K562 (cell line): ENCODE measurements at regions not wholly inside any gene's neighbourhood (a gene's known extent, or its start where the extent isn't known, plus 50 kb on each side); places are given as distances from the start of the nearest gene placed in this dataset.

Source experiments
- ATAC-seq: fragments of 200-7000 bp; cut with Tn5 transposase; 3 replicates; pipeline ENCODE4 v1.9.1; 2020; ENCODE audit warnings: moderate library complexity
- BruUV-seq: library from RNA; stranded (reverse); fragments of 400-500 nt; replicated peaks from 2 replicates; lab custom pipeline; 2021; lab: Mats Ljungman, UMichigan
- CTCF ChIA-PET: fragments of 300-600 bp; formaldehyde crosslinking; extraction: SDS; loops from one replicate; lab custom pipeline; 2021; ENCODE audit warnings: low intra/inter-chr PET ratio; lab: Yijun Ruan, JAX
- POLR2A ChIA-PET: fragments of 300-600, 350-650 bp; sonication (Branson Sonifier 250); formaldehyde crosslinking; extraction: SDS; loops from one replicate; lab custom pipeline; 2021; ENCODE audit warnings: antibody characterized with exemption, inconsistent platforms; lab: Yijun Ruan, JAX
- DNase-seq, 4 experiments: peaks; one replicate each; pipeline versions ENCODE4 v3.0.0 to v3.0.0-alpha.2; 2011 to 2018; ENCODE audit warnings: low spot score in 3 of 4, mixed read lengths in 3 of 4; ENCODE audit errors: extremely low read depth in 1 of 4
- FAIRE-seq: peaks from 2 replicates; lab custom pipeline; 2011; peaks lifted over from hg19 to GRCh38; lab: Jason Lieb, UNC
- H2AFZ ChIP-seq: 2 replicates; pipeline ENCODE4 v1.6.0; 2011; ENCODE audit warnings: low read depth, low read length, control low read depth, inconsistent platforms
- H3K27ac ChIP-seq: fragments of 200-600 bp; 3 replicates; pipeline ENCODE4 v1.8.0; 2011; ENCODE audit warnings: low read depth, mild to moderate bottlenecking, control low read depth, inconsistent platforms, low read length, moderate library complexity, mixed read lengths; ENCODE audit errors: extremely low read depth
- H3K27me3 ChIP-seq, 2 experiments: fragments of 300-600 bp in 1 of 2; 2 replicates in 1 of 2; 3 replicates in 1 of 2; pipeline versions ENCODE4 v1.6.0 to v1.8.0; 2011; ENCODE audit warnings: inconsistent platforms in 2 of 2, low read length in 2 of 2, mild to moderate bottlenecking in 1 of 2, mixed read lengths in 1 of 2, moderate library complexity in 1 of 2; ENCODE audit not compliant: control insufficient read depth in 2 of 2, insufficient read depth in 2 of 2
- H3K36me3 ChIP-seq: fragments of 300-600 bp; 3 replicates; pipeline ENCODE4 v1.8.0; 2011; ENCODE audit warnings: mild to moderate bottlenecking, low read length, inconsistent platforms; ENCODE audit not compliant: control insufficient read depth, insufficient read depth
- H3K4me1 ChIP-seq, 2 experiments: fragments of 200-600 bp in 1 of 2; replicated peaks in 1 of 2; 2 replicates in 1 of 2; 3 replicates in 1 of 2; pipeline versions ENCODE4 v1.5.1 to v1.8.0; 2011; ENCODE audit warnings: inconsistent platforms in 2 of 2, low read length in 2 of 2, mild to moderate bottlenecking in 1 of 2, mixed read lengths in 1 of 2, moderate library complexity in 1 of 2; ENCODE audit not compliant: control insufficient read depth in 2 of 2, insufficient read depth in 2 of 2
- H3K4me2 ChIP-seq: 2 replicates; pipeline ENCODE4 v1.6.1; 2011; ENCODE audit warnings: low read length, control low read depth, inconsistent platforms, mixed read lengths; ENCODE audit not compliant: insufficient read depth
- H3K4me3 ChIP-seq: fragments of 200-600 bp; sonication (generic), shearing (Covaris generic); 2 replicates; pipeline ENCODE4 v1.5.1; 2016; ENCODE audit warnings: control low read depth, inconsistent platforms
- H3K79me2 ChIP-seq: fragments of 200-600 bp; 3 replicates; pipeline ENCODE4 v1.8.0; 2011; ENCODE audit warnings: low read length, inconsistent platforms; ENCODE audit not compliant: control insufficient read depth, insufficient read depth
- H3K9ac ChIP-seq, 2 experiments: 2 replicates each; pipeline versions ENCODE4 v1.6.0 to v1.6.1; 2011; ENCODE audit warnings: low read depth in 2 of 2, low read length in 2 of 2, control low read depth in 1 of 2, inconsistent platforms in 1 of 2, mild to moderate bottlenecking in 1 of 2, mixed read lengths in 1 of 2; ENCODE audit not compliant: insufficient read depth in 1 of 2
- H3K9me1 ChIP-seq: one replicate; pipeline ENCODE4 v1.6.0; 2011; ENCODE audit warnings: inconsistent platforms, mild to moderate bottlenecking, low read length, moderate library complexity; ENCODE audit not compliant: control insufficient read depth, insufficient read depth
- H3K9me3 ChIP-seq: replicated peaks from 2 replicates; pipeline ENCODE4 v1.5.1; 2011; ENCODE audit warnings: low read depth, low read length, inconsistent platforms; ENCODE audit not compliant: control insufficient read depth, insufficient read depth
- H4K20me1 ChIP-seq: replicated peaks from 2 replicates; pipeline ENCODE4 v1.6.1; 2011; ENCODE audit warnings: low read length, inconsistent platforms, mixed read lengths; ENCODE audit not compliant: control insufficient read depth, insufficient read depth
- GTF2E2 ChIP-seq: fragments of 200-800 bp; sonication (Bioruptor generic); IDR thresholded peaks from 2 replicates; pipeline ENCODE4 v1.6.1; 2016; ENCODE audit warnings: missing genetic modification characterization, missing compliant biosample characterization
- JUN ChIP-seq, 2 experiments: sonication (generic) in 1 of 2; formaldehyde crosslinking in 1 of 2; IDR thresholded peaks; 2 replicates each; pipeline versions ENCODE4 v1.6.1 to v1.8.0; 2012 to 2022; ENCODE audit warnings: borderline replicate concordance in 2 of 2, mild to moderate bottlenecking in 2 of 2, improper control_type of control experiment in 1 of 2, low read depth in 1 of 2, low read length in 1 of 2, missing genetic modification reagents in 1 of 2
- KLF13 ChIP-seq: fragments of 450-650 bp; IDR thresholded peaks from 2 replicates; pipeline ENCODE4 v1.6.1; 2016; ENCODE audit warnings: missing genetic modification characterization, low read depth, mild to moderate bottlenecking, missing compliant biosample characterization, moderate library complexity, borderline replicate concordance
- NBN ChIP-seq: fragments of 450-650 bp; IDR thresholded peaks from 2 replicates; pipeline ENCODE4 v1.6.1; 2016; ENCODE audit warnings: low read depth, mild to moderate bottlenecking
- NFRKB ChIP-seq: fragments of 450-650 bp; IDR thresholded peaks from 2 replicates; pipeline ENCODE4 v1.6.1; 2016; ENCODE audit warnings: low read depth
- RBM34 ChIP-seq: fragments of 200-400 bp; formaldehyde crosslinking; IDR thresholded peaks from 2 replicates; pipeline ENCODE4 v1.6.1; 2018; ENCODE audit warnings: low read length, borderline replicate concordance; ENCODE audit not compliant: insufficient read depth
- SUPT5H ChIP-seq: fragments of 450-650 bp; IDR thresholded peaks from 2 replicates; pipeline ENCODE4 v1.6.1; 2016
- TEAD4 ChIP-seq, 2 experiments: sonication (generic) in 1 of 2; formaldehyde crosslinking in 1 of 2; IDR thresholded peaks; 2 replicates each; pipeline versions ENCODE4 v1.6.1 to v1.8.0; 2012 to 2022; ENCODE audit warnings: borderline replicate concordance in 1 of 2, inconsistent platforms in 1 of 2, low read length in 1 of 2, mild to moderate bottlenecking in 1 of 2, missing genetic modification reagents in 1 of 2
- ZFX ChIP-seq: sonication (generic); formaldehyde crosslinking; IDR thresholded peaks from 2 replicates; pipeline ENCODE4 v1.8.0; 2022; ENCODE audit warnings: mild to moderate bottlenecking, missing genetic modification reagents, moderate library complexity
- ZNF140 ChIP-seq: fragments of 250-450 bp; sonication (Bioruptor Pico); IDR thresholded peaks from 2 replicates; pipeline ENCODE4 v1.8.0; 2021; ENCODE audit warnings: moderate library complexity, mild to moderate bottlenecking, inconsistent platforms
- ZNF146 ChIP-seq: IDR thresholded peaks from one replicate; pipeline ENCODE4 v1.6.1; 2018; ENCODE audit warnings: missing compliant biosample characterization; ENCODE audit not compliant: unreplicated experiment
- ZNF785 ChIP-seq: fragments of 250-450 bp; sonication (Bioruptor Pico); IDR thresholded peaks from 2 replicates; pipeline ENCODE4 v1.4.0; 2020; ENCODE audit warnings: mild to moderate bottlenecking
- in situ Hi-C: fragments of 300-500 bp; cut with MboI; formaldehyde crosslinking; loops from 4 replicates; pipeline ENCODE4 v1.15.0; 2018; ENCODE audit warnings: inconsistent platforms, mixed read lengths
- intact Hi-C: fragments of 100-400 bp; cut with micrococcal nuclease; formaldehyde crosslinking; loops from 2 replicates; pipeline ENCODE4 v1.14.2; 2022
- TF ChIP-seq, protein P1 (sequence below): fragments of 250-450 bp; sonication (Bioruptor Pico); IDR thresholded peaks from 2 replicates; pipeline ENCODE4 v1.5.1; 2021; ENCODE audit warnings: mild to moderate bottlenecking
- TF ChIP-seq, protein P2 (sequence below), 2 experiments: IDR thresholded peaks in 1 of 2; conservative IDR thresholded peaks in 1 of 2; 2 replicates each; pipeline ENCODE4 v1.6.1; 2016; ENCODE audit warnings: low read depth in 2 of 2, mild to moderate bottlenecking in 1 of 2, missing compliant biosample characterization in 1 of 2, missing genetic modification characterization in 1 of 2, moderate library complexity in 1 of 2
- TF ChIP-seq, protein P3 (sequence below), 2 experiments: fragments of 450-650 bp in 1 of 2; sonication (generic) in 1 of 2; formaldehyde crosslinking; conservative IDR thresholded peaks; 2 replicates each; pipeline versions ENCODE4 v1.4.0 to v1.8.1; 2020 to 2022; ENCODE audit warnings: mild to moderate bottlenecking in 1 of 2, missing genetic modification reagents in 1 of 2
- TF ChIP-seq, protein P4 (sequence below): fragments of 450-650 bp; IDR thresholded peaks from 2 replicates; pipeline ENCODE4 v1.6.1; 2018; ENCODE audit warnings: mild to moderate bottlenecking, low read depth; ENCODE audit not compliant: partially characterized antibody

DNA sequence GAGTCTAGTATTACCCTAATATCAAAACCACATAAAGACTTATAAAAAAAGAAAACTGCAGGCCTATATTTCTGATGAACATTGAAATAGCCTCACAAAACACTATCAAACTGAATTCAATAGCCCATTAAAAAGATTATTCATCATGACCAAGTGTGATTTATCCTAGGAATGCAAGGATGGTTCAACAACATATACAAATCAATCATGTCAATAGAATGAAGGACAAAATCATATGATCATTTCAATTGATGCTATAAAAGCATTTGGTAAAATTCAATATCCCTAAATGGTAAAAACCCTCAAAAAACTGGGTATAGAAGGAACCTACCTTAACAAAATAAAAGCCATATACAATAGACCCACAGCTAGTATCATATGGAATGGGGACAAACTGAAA, 797.9 kb upstream of the INTU start:
- ATAC-seq (no peak), FAIRE-seq (no peak), DNase-seq (no peak)
- POLR2A ChIA-PET: no interaction called here
- peaks cover 4% of the 10 kb centered on the region for H3K9me3 ChIP-seq
- no peak overlapping the region for H3K9ac ChIP-seq
- H2AFZ ChIP-seq: no peak overlapping the region
- H4K20me1 ChIP-seq: no peaks in the 10 kb centered on the region
- H3K27me3 ChIP-seq: no peaks in the 10 kb centered on the region
- H3K4me1 ChIP-seq: no peaks in the 10 kb centered on the region
- H3K4me3 ChIP-seq: no peak overlapping the region
- peaks cover 14% of the 10 kb centered on the region; the same call in 2 of the 3 replicates for H3K36me3 ChIP-seq
- no peak overlapping the region for H3K4me2 ChIP-seq
- no peaks in the 10 kb centered on the region for H3K9me1 ChIP-seq
- BruUV-seq: no TSS peak
- no peak overlapping the region for H3K27ac ChIP-seq
- H3K79me2 ChIP-seq: peaks cover 56% of the 10 kb centered on the region
- in situ Hi-C loops (no loop called here), intact Hi-C loops (no loop called here)
- CTCF ChIA-PET: no interaction called here
- no peak for TF ChIP-seq ZNF140 (CRISPR knock-in tag)
- TF ChIP-seq, protein P1, sequence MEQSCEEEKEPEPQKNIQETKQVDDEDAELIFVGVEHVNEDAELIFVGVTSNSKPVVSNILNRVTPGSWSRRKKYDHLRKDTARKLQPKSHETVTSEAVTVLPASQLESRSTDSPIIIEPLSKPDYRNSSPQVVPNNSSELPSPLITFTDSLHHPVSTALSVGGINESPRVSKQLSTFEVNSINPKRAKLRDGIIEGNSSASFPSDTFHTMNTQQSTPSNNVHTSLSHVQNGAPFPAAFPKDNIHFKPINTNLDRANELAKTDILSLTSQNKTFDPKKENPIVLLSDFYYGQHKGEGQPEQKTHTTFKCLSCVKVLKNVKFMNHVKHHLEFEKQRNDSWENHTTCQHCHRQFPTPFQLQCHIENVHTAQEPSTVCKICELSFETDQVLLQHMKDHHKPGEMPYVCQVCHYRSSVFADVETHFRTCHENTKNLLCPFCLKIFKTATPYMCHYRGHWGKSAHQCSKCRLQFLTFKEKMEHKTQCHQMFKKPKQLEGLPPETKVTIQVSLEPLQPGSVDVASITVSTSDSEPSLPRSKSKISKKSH: no peak
- no peak for TF ChIP-seq SUPT5H
- TF ChIP-seq, protein P2, sequence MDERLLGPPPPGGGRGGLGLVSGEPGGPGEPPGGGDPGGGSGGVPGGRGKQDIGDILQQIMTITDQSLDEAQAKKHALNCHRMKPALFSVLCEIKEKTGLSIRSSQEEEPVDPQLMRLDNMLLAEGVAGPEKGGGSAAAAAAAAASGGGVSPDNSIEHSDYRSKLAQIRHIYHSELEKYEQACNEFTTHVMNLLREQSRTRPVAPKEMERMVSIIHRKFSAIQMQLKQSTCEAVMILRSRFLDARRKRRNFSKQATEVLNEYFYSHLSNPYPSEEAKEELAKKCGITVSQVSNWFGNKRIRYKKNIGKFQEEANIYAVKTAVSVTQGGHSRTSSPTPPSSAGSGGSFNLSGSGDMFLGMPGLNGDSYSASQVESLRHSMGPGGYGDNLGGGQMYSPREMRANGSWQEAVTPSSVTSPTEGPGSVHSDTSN (CRISPR knock-in tag; IDR thresholded peaks at IDR 0.05; ENCODE audit: low read depth): no peak
- TF ChIP-seq, protein P2 (tag; conservative IDR thresholded peaks at IDR 0.05; ENCODE audit: low read depth): peak; percentile 49; the same call in 1 of the 2 replicates
- no peak for TF ChIP-seq ZFX (CRISPR knock-in tag)
- no peak for TF ChIP-seq KLF13
- no peak for TF ChIP-seq GTF2E2 (tag)
- TF ChIP-seq RBM34: no peak
- TF ChIP-seq TEAD4 (IDR thresholded peaks at IDR 0.05; ENCODE audit: low read length): no peak
- TF ChIP-seq TEAD4 (CRISPR knock-in tag; IDR thresholded peaks at IDR 0.05; ENCODE audit: borderline replicate concordance): no peak
- TF ChIP-seq, protein P3, sequence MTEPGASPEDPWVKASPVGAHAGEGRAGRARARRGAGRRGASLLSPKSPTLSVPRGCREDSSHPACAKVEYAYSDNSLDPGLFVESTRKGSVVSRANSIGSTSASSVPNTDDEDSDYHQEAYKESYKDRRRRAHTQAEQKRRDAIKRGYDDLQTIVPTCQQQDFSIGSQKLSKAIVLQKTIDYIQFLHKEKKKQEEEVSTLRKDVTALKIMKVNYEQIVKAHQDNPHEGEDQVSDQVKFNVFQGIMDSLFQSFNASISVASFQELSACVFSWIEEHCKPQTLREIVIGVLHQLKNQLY (CRISPR knock-in tag; conservative IDR thresholded peaks at IDR 0.05): no peak
- TF ChIP-seq ZNF785 (CRISPR knock-in tag): no peak
- TF ChIP-seq, protein P4, sequence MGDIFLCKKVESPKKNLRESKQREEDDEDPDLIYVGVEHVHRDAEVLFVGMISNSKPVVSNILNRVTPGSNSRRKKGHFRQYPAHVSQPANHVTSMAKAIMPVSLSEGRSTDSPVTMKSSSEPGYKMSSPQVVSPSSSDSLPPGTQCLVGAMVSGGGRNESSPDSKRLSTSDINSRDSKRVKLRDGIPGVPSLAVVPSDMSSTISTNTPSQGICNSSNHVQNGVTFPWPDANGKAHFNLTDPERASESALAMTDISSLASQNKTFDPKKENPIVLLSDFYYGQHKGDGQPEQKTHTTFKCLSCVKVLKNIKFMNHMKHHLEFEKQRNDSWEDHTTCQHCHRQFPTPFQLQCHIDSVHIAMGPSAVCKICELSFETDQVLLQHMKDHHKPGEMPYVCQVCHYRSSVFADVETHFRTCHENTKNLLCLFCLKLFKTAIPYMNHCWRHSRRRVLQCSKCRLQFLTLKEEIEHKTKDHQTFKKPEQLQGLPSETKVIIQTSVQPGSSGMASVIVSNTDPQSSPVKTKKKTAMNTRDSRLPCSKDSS: peak; percentile 49
- TF ChIP-seq JUN (IDR thresholded peaks at IDR 0.05; ENCODE audit: borderline replicate concordance, low read depth, low read length): no peak
- TF ChIP-seq JUN (CRISPR knock-in tag; IDR thresholded peaks at IDR 0.05; ENCODE audit: borderline replicate concordance): no peak
- TF ChIP-seq NFRKB: no peak
- no peak for TF ChIP-seq ZNF146
- TF ChIP-seq NBN: no peak
